SU-DHL-6 (cell line): ENCODE measurements at regions not wholly inside any gene's neighbourhood (a gene's known extent, or its start where the extent isn't known, plus 50 kb on each side); places are given as distances from the start of the nearest gene placed in this dataset.

Experiments
- H2AFZ ChIP-seq: fragments of 200-600 bp; sonication (generic); 2 replicates; pipeline ENCODE4 v1.6.1; 2014; ENCODE audit warnings: low read depth, mild to moderate bottlenecking, moderate library complexity, mixed read lengths, antibody characterized with exemption, low read length; ENCODE audit not compliant: severe bottlenecking
- H3F3A ChIP-seq: fragments of 200-600 bp; shearing (Covaris generic); 2 replicates; pipeline ENCODE4 v1.6.0; 2016; ENCODE audit warnings: antibody characterized with exemption, mild to moderate bottlenecking; ENCODE audit not compliant: insufficient read depth
- H3K27ac ChIP-seq: fragments of 200-600 bp; sonication (generic); 2 replicates; pipeline ENCODE4 v1.5.1; 2016; ENCODE audit warnings: low read depth, mild to moderate bottlenecking, low read length, moderate library complexity, mixed read lengths
- H3K27me3 ChIP-seq: fragments of 200-600 bp; sonication (generic), shearing (Covaris generic); 2 replicates; pipeline ENCODE4 v1.6.0; 2014; ENCODE audit warnings: mild to moderate bottlenecking, low read length
- H3K36me3 ChIP-seq: fragments of 200-600 bp; sonication (generic); 2 replicates; pipeline ENCODE4 v1.6.1; 2014; ENCODE audit warnings: mild to moderate bottlenecking, low read length, mixed read lengths
- H3K4me2 ChIP-seq: fragments of 300-600, 200-600 bp; shearing (Covaris generic), sonication (generic); 2 replicates; pipeline ENCODE4 v1.6.0; 2014; ENCODE audit warnings: low read length, low read depth, mild to moderate bottlenecking; ENCODE audit not compliant: poor library complexity, severe bottlenecking
- H3K4me3 ChIP-seq: fragments of 200-600 bp; sonication (generic); 2 replicates; pipeline ENCODE4 v1.5.1; 2014; ENCODE audit warnings: antibody characterized with exemption, low read length, mild to moderate bottlenecking, mixed read lengths; ENCODE audit not compliant: insufficient read depth, poor library complexity, severe bottlenecking
- H3K79me2 ChIP-seq: fragments of 200-600 bp; sonication (generic); 2 replicates; pipeline ENCODE4 v1.6.1; 2014; ENCODE audit warnings: mild to moderate bottlenecking, low read length, moderate library complexity; ENCODE audit not compliant: insufficient read depth
- H3K9ac ChIP-seq: fragments of 200-600 bp; sonication (generic); 2 replicates; pipeline ENCODE4 v1.7.0; 2014; ENCODE audit warnings: mild to moderate bottlenecking, low read length
- H3K9me2 ChIP-seq: fragments of 200-600 bp; sonication (generic); replicated peaks from 2 replicates; pipeline ENCODE4 v1.6.1; 2014; ENCODE audit warnings: low read length; ENCODE audit not compliant: insufficient read depth
- H3K9me3 ChIP-seq: fragments of 200-600 bp; sonication (generic); 2 replicates; pipeline ENCODE4 v1.6.1; 2014; ENCODE audit warnings: low read length, mixed read lengths; ENCODE audit not compliant: insufficient read depth
- H4K20me1 ChIP-seq: fragments of 200-600 bp; sonication (generic); 2 replicates; pipeline ENCODE4 v1.6.1; 2014; ENCODE audit warnings: low read depth, mild to moderate bottlenecking, antibody characterized with exemption, low read length, moderate library complexity, mixed read lengths
- CTCF ChIP-seq: fragments of 200-600 bp; sonication (generic); IDR thresholded peaks from one replicate; pipeline ENCODE4 v1.5.1; 2017; ENCODE audit warnings: antibody characterized with exemption, mild to moderate bottlenecking, low read length, moderate library complexity; ENCODE audit not compliant: insufficient read depth, poor library complexity, severe bottlenecking
- EZH2phosphoT487 ChIP-seq: fragments of 200-600 bp; sonication (generic), shearing (Covaris generic); conservative IDR thresholded peaks from 2 replicates; pipeline ENCODE4 v1.6.1; 2018; ENCODE audit warnings: mild to moderate bottlenecking, antibody characterized with exemption, low read length, moderate library complexity, mixed read lengths

- Histone ChIP-seq H3K9me2 (no peaks in the 10 kb centered on the region), H2AFZ (no peak overlapping the region), H3K9me3 (no peaks in the 10 kb centered on the region), H3K36me3 (no peaks in the 10 kb centered on the region), H3K27ac (no peak overlapping the region), H3F3A (no peaks in the 10 kb centered on the region), H3K27me3 (no peaks in the 10 kb centered on the region), H3K79me2 (no peaks in the 10 kb centered on the region), H3K4me2 (no peak overlapping the region), H3K4me3 (no peak overlapping the region), H3K9ac (no peak overlapping the region), H4K20me1 (no peaks in the 10 kb centered on the region)
- TF ChIP-seq CTCF (no peak), EZH2phosphoT487 (no peak)
Measured at GRCh38 chr1:173267453-173267945, 60.4 kb upstream of the TNFSF4 start.

- no peaks in the 10 kb centered on the region for H3K79me2 ChIP-seq
- no peaks in the 10 kb centered on the region for H3K9me3 ChIP-seq
- H2AFZ ChIP-seq, result no peak overlapping the region
- no peak overlapping the region for H3K4me3 ChIP-seq
- H3K36me3 ChIP-seq, result no peaks in the 10 kb centered on the region
- H3K9ac ChIP-seq, result no peak overlapping the region
- no peaks in the 10 kb centered on the region for H4K20me1 ChIP-seq
- H3K4me2 ChIP-seq, result no peak overlapping the region
- no peak for TF ChIP-seq CTCF
- TF ChIP-seq EZH2phosphoT487, result no peak
- H3K27ac ChIP-seq, result no peak overlapping the region
- no peaks in the 10 kb centered on the region for H3K27me3 ChIP-seq
- H3K9me2 ChIP-seq, result no peaks in the 10 kb centered on the region
- H3F3A ChIP-seq, result no peaks in the 10 kb centered on the region
Measured at GRCh38 chr1:173268261-173268660, 61.1 kb upstream of the TNFSF4 start.

- TF ChIP-seq EZH2phosphoT487 (no peak), CTCF (no peak)
- no peak overlapping the region for H3K4me2 ChIP-seq
- no peak overlapping the region for H3K27ac ChIP-seq
- H3K9me3 ChIP-seq, result no peaks in the 10 kb centered on the region
- H3K27me3 ChIP-seq, result no peaks in the 10 kb centered on the region
- no peak overlapping the region for H3K4me3 ChIP-seq
- H2AFZ ChIP-seq, result no peak overlapping the region
- H3K9ac ChIP-seq, result no peak overlapping the region
- H3K36me3 ChIP-seq, result no peaks in the 10 kb centered on the region
- no peaks in the 10 kb centered on the region for H3K79me2 ChIP-seq
- no peaks in the 10 kb centered on the region for H3F3A ChIP-seq
- no peaks in the 10 kb centered on the region for H3K9me2 ChIP-seq
- H4K20me1 ChIP-seq, result no peaks in the 10 kb centered on the region
Measured at GRCh38 chr1:173268786-173269277, 61.7 kb upstream of the TNFSF4 start.
